Upper lobe of left lung (tissue), 6 donors: ENCODE measurements at regions not wholly inside any gene's neighbourhood (a gene's known extent, or its start where the extent isn't known, plus 50 kb on each side); places are given as distances from the start of the nearest gene placed in this dataset.

Experiments used
- ATAC-seq, 2 donors: fragments of 200-7000 bp; cut with Tn5 transposase; one replicate each; pipeline ENCODE4 v1.9.1; 2022; ENCODE audit warnings: mild to moderate bottlenecking in 2 of 2, moderate library complexity in 2 of 2; ENCODE audit not compliant: low FRiP score in 2 of 2
- DNase-seq, 2 donors: peaks; one replicate each; pipeline ENCODE4 v3.0.0-alpha.2; 2019 to 2020
- H3K27ac ChIP-seq, 4 donors: fragments of 200-600 bp; sonication (generic); one replicate each; pipeline ENCODE4 v1.5.1; 2016 to 2019
- H3K27me3 ChIP-seq, 4 donors: fragments of 200-600 bp; sonication (generic); one replicate each; pipeline ENCODE4 v1.5.1; 2017 to 2019
- H3K36me3 ChIP-seq, 4 donors: fragments of 200-600 bp; sonication (generic); one replicate each; pipeline ENCODE4 v1.5.1; 2016 to 2019
- H3K4me1 ChIP-seq, 4 donors: fragments of 200-600 bp; sonication (generic); one replicate each; pipeline ENCODE4 v1.5.1; 2018 to 2019
- H3K4me3 ChIP-seq, 4 donors: fragments of 200-600 bp; sonication (generic); one replicate each; pipeline ENCODE4 v1.5.1; 2017 to 2019; ENCODE audit warnings: mild to moderate bottlenecking in 2 of 4, moderate library complexity in 1 of 4
- H3K9me3 ChIP-seq, 4 donors: fragments of 200-600 bp; sonication (generic); one replicate each; pipeline ENCODE4 v1.5.1; 2018 to 2019
- CTCF ChIP-seq, 6 experiments: fragments of 450-650 bp in 4 of 6; fragments of 200-600 bp in 2 of 6; sonication (generic) in 2 of 6; IDR thresholded peaks; one replicate each; pipeline ENCODE4 v1.5.1; 2016 to 2019; ENCODE audit warnings: antibody characterized with exemption in 6 of 6
- EP300 ChIP-seq, 4 donors: sonication (generic); formaldehyde crosslinking; IDR thresholded peaks; one replicate each; pipeline ENCODE4 v1.5.1; 2017; ENCODE audit warnings: antibody characterized with exemption in 4 of 4, control low read depth in 2 of 4
- POLR2A ChIP-seq, 4 donors: fragments of 450-650 bp; IDR thresholded peaks; one replicate each; pipeline ENCODE4 v1.5.1; 2016 to 2017; ENCODE audit warnings: antibody characterized with exemption in 4 of 4, mild to moderate bottlenecking in 2 of 4
- POLR2AphosphoS5 ChIP-seq, 2 donors: sonication (generic); formaldehyde crosslinking; IDR thresholded peaks; one replicate each; pipeline ENCODE4 v1.5.1; 2017; ENCODE audit warnings: antibody characterized with exemption in 2 of 2
- WGBS, 2 donors: methylation state at CpG; one replicate each; pipeline ENCODE4 v1.1.5; 2017 to 2018; 5-methylcytosine and 5-hydroxymethylcytosine counted together
- donor health status: DM: no; HTN: no; CAD: no; lungs with moderate emphysema.
- donor health status: DM: no; HTN: yes; CAD: no; lungs with severe emphysema.

GRCh38 chr2:67668538-67668937 is 271.4 kb downstream of the ETAA1 start:
- TF ChIP-seq POLR2AphosphoS5 (IDR thresholded peaks at IDR 0.05) (no peak), CTCF (IDR thresholded peaks at IDR 0.05) (no peak), EP300 (IDR thresholded peaks at IDR 0.05) (no peak), POLR2A (IDR thresholded peaks at IDR 0.05) (no peak)
- DNase-seq (no peak), ATAC-seq (no peak)
- Histone ChIP-seq H3K36me3 (no peaks in the 10 kb centered on the region), H3K9me3 (no peaks in the 10 kb centered on the region), H3K4me3 (no peak overlapping the region), H3K27me3 (no peaks in the 10 kb centered on the region), H3K27ac (no peak overlapping the region), H3K4me1 (no peaks in the 10 kb centered on the region)

GRCh38 chr2:67669168-67669567 is 272.0 kb downstream of the ETAA1 start:
- H3K4me1 ChIP-seq = no peaks in the 10 kb centered on the region
- H3K27me3 ChIP-seq = no peaks in the 10 kb centered on the region
- no peak overlapping the region for H3K27ac ChIP-seq
- no peaks in the 10 kb centered on the region for H3K36me3 ChIP-seq
- DNase-seq = no peak
- 77 to 83% methylated on average over 3 of the region's 3 CpGs for WGBS, 2 donors
- H3K9me3 ChIP-seq = no peaks in the 10 kb centered on the region
- no peak overlapping the region for H3K4me3 ChIP-seq
- TF ChIP-seq CTCF (IDR thresholded peaks at IDR 0.05) = no peak
- TF ChIP-seq EP300 (IDR thresholded peaks at IDR 0.05) = no peak
- TF ChIP-seq POLR2AphosphoS5 (IDR thresholded peaks at IDR 0.05) = no peak
- no peak for TF ChIP-seq POLR2A (IDR thresholded peaks at IDR 0.05)
- no peak for ATAC-seq

GRCh38 chr2:67669766-67670165 is 272.6 kb downstream of the ETAA1 start:
- DNase-seq (no peak), ATAC-seq (no peak)
- Histone ChIP-seq H3K9me3 (no peaks in the 10 kb centered on the region), H3K4me3 (no peak overlapping the region), H3K36me3 (no peaks in the 10 kb centered on the region), H3K27me3 (no peaks in the 10 kb centered on the region), H3K27ac (no peak overlapping the region), H3K4me1 (no peaks in the 10 kb centered on the region)
- WGBS, 2 donors = 60 to 61% methylated on average over 5 of the region's 5 CpGs
- TF ChIP-seq CTCF (IDR thresholded peaks at IDR 0.05) (no peak), EP300 (IDR thresholded peaks at IDR 0.05) (no peak), POLR2A (IDR thresholded peaks at IDR 0.05) (no peak), POLR2AphosphoS5 (IDR thresholded peaks at IDR 0.05) (no peak)

GRCh38 chr2:67670747-67671183 is 273.6 kb downstream of the ETAA1 start:
- Histone ChIP-seq H3K4me3 (no peak overlapping the region), H3K27ac (no peak overlapping the region), H3K36me3 (no peaks in the 10 kb centered on the region), H3K27me3 (no peaks in the 10 kb centered on the region), H3K9me3 (no peaks in the 10 kb centered on the region), H3K4me1 (no peaks in the 10 kb centered on the region)
- TF ChIP-seq POLR2AphosphoS5 (IDR thresholded peaks at IDR 0.05) (no peak), POLR2A (IDR thresholded peaks at IDR 0.05) (no peak), CTCF (IDR thresholded peaks at IDR 0.05) (no peak), EP300 (IDR thresholded peaks at IDR 0.05) (no peak)
- ATAC-seq = no peak
- no peak for DNase-seq
- WGBS, 2 donors = 78 to 82% methylated on average over 6 of the region's 6 CpGs
